WI38 (cell line): ENCODE measurements at regions not wholly inside any gene's neighbourhood (a gene's known extent, or its start where the extent isn't known, plus 50 kb on each side); places are given as distances from the start of the nearest gene placed in this dataset.

Experiments used
- H3K4me3 ChIP-seq: 2 replicates; pipeline ENCODE4 v1.5.1; 2011; ENCODE audit warnings: low read depth, mild to moderate bottlenecking, control low read depth, low read length
- TF ChIP-seq, protein P1 (sequence below): IDR thresholded peaks from 2 replicates; pipeline ENCODE4 v1.5.1; 2012; ENCODE audit warnings: low read depth, mild to moderate bottlenecking, control low read depth, low read length

DNA sequence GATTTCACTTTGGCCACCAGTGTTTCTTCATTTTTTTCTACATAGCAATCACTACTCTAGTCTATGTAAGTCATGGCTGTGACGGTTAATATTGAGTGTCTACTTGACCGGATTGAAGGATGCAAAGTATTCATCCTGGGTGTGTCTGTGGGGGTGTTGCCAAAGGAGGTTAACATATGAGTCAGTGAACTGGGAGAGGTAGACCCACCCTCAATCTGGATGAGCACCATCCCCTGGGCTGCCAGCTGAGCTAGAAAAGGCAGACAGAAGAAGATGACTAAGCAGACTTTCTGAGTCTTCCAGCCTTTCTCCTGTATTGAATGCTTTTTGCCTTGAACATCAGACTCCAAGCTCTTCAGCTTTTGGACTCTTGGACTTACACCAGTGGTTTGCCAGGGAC is 265.0 kb upstream of the SLC8A1 start:
- H3K4me3 ChIP-seq: no peak overlapping the region
- TF ChIP-seq, protein P1, sequence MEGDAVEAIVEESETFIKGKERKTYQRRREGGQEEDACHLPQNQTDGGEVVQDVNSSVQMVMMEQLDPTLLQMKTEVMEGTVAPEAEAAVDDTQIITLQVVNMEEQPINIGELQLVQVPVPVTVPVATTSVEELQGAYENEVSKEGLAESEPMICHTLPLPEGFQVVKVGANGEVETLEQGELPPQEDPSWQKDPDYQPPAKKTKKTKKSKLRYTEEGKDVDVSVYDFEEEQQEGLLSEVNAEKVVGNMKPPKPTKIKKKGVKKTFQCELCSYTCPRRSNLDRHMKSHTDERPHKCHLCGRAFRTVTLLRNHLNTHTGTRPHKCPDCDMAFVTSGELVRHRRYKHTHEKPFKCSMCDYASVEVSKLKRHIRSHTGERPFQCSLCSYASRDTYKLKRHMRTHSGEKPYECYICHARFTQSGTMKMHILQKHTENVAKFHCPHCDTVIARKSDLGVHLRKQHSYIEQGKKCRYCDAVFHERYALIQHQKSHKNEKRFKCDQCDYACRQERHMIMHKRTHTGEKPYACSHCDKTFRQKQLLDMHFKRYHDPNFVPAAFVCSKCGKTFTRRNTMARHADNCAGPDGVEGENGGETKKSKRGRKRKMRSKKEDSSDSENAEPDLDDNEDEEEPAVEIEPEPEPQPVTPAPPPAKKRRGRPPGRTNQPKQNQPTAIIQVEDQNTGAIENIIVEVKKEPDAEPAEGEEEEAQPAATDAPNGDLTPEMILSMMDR: no peak

GRCh38 chr2:40719414-40719813 is 267.5 kb upstream of the SLC8A1 start:
- no peak overlapping the region for H3K4me3 ChIP-seq
- TF ChIP-seq, protein P1: no peak

DNA sequence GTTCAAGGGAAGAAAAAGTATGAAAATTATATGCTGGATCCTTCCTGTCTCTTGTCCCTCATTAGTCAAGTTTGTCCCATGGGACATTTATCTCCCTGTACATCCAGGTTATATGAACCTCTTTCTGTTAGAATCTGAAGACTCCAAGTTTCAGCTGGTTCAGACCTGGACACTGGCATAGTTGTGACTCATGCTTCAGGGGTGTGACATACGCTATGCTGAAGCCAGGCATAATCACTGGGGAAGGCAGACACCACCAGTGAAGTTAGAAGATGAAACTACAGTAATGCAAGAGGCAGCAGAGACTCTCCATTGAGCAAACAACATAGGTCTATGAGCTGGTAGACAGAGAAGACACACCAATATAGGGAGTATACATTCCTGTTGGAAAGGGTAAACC is 269.7 kb upstream of the SLC8A1 start:
- no peak overlapping the region for H3K4me3 ChIP-seq
- TF ChIP-seq, protein P1: no peak

GRCh38 chr2:40723194-40723593 is 271.3 kb upstream of the SLC8A1 start:
- H3K4me3 ChIP-seq: no peak overlapping the region
- TF ChIP-seq, protein P1: no peak

GRCh38 chr2:40725040-40725439 is 273.1 kb upstream of the SLC8A1 start:
- TF ChIP-seq, protein P1: no peak
- no peak overlapping the region for H3K4me3 ChIP-seq

DNA sequence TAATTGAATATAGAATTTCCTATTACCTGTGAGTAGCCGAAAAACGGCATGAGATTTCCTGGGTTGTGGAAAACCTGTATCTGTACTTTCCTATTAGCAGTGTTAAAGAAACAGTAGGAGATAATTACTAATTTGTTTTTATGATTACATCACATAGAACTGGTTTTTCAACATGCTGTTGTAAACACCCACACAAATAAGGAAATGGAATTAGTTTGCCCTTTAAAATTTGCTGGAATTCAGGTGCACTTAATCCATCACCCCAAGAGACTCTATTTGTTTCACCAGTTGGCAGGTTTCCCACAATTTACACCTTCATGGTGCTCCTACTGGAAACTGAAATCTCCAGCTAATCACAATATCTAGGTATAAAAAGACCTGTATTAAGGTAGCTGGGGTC is 274.1 kb upstream of the SLC8A1 start:
- TF ChIP-seq, protein P1: no peak
- no peak overlapping the region for H3K4me3 ChIP-seq

DNA sequence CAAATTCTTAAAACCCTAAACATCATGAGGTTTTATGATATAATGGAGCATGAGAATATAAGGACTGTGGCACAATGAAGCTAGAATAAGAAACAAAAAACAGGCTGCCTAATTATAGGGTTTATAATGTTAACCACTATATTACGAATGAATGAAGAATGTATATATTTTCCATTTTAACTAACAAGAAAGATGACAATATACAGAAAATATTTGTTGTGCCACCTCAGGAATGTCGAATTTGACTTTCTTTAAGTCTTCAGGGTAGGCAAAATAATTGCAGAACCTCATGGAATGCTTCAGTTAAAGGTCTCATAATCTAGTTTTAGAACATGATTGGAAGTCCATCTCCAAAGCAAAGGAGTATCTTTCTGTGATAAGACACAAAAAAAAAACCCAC is 282.9 kb upstream of the SLC8A1 start:
- H3K4me3 ChIP-seq: no peak overlapping the region
- TF ChIP-seq, protein P1: no peak
